B cell (primary cell): ENCODE measurements at regions not wholly inside any gene's neighbourhood (a gene's known extent, or its start where the extent isn't known, plus 50 kb on each side); places are given as distances from the start of the nearest gene placed in this dataset.

ENCODE experiments used
- ATAC-seq: fragments of 200-7000 bp; cut with Tn5 transposase; one replicate; pipeline ENCODE4 v1.10.0; 2021; ENCODE audit warnings: low read depth, mild to moderate bottlenecking, moderate number of reproducible peaks, moderate library complexity
- CTCF ChIA-PET: fragments of 350-600 bp; sonication (Branson Sonifier 250); formaldehyde crosslinking; loops from one replicate; lab custom pipeline; 2021; ENCODE audit warnings: antibody characterized with exemption, inconsistent platforms; lab: Charles Lee
- POLR2A ChIA-PET: fragments of 350-600 bp; sonication (Branson Sonifier 250); formaldehyde crosslinking; loops from one replicate; lab custom pipeline; 2021; ENCODE audit warnings: antibody characterized with exemption; lab: Charles Lee
- DNase-seq: peaks from one replicate; pipeline ENCODE4 v3.0.0; 2013
- H2AFZ ChIP-seq: 2 replicates; pipeline ENCODE4 v1.6.1; 2012; ENCODE audit warnings: mild to moderate bottlenecking, low read depth, low read length; ENCODE audit not compliant: insufficient read depth, poor library complexity, severe bottlenecking
- H3K27ac ChIP-seq, 2 donors: 1 replicate in 1 of 2; 2 replicates in 1 of 2; pipeline ENCODE4 v1.5.1; 2012 to 2013; ENCODE audit warnings: low read length in 2 of 2, mild to moderate bottlenecking in 2 of 2, moderate library complexity in 1 of 2
- H3K27me3 ChIP-seq, 4 experiments: fragments of 200-600 bp in 1 of 4; sonication (generic) in 1 of 4; replicated peaks in 1 of 4; 1 replicate in 2 of 4; 2 replicates in 2 of 4; pipeline versions ENCODE4 v1.6.1 to v1.7.0; 2013 to 2016; ENCODE audit warnings: low read length in 3 of 4, mild to moderate bottlenecking in 2 of 4, mixed read lengths in 1 of 4, moderate library complexity in 1 of 4; ENCODE audit not compliant: insufficient read depth in 4 of 4, control insufficient read depth in 3 of 4; ENCODE audit errors: control extremely low read depth in 1 of 4
- H3K36me3 ChIP-seq, 2 experiments: replicated peaks in 1 of 2; 1 replicate in 1 of 2; 2 replicates in 1 of 2; pipeline versions ENCODE4 v1.6.1 to v1.7.1; 2013; ENCODE audit warnings: low read length in 1 of 2; ENCODE audit not compliant: insufficient read depth in 2 of 2, control insufficient read depth in 1 of 2; ENCODE audit errors: control extremely low read depth in 1 of 2, extremely low read depth in 1 of 2
- H3K4me1 ChIP-seq, 2 donors: fragments of 200-600 bp in 1 of 2; sonication (generic) in 1 of 2; 1 replicate in 1 of 2; 2 replicates in 1 of 2; pipeline versions ENCODE4 v1.5.1 to v1.6.1; 2013 to 2017; ENCODE audit warnings: low read length in 2 of 2; ENCODE audit not compliant: control insufficient read depth in 2 of 2, insufficient read depth in 2 of 2
- H3K4me2 ChIP-seq: replicated peaks from 2 replicates; pipeline ENCODE3; 2012; ENCODE audit warnings: mild to moderate bottlenecking, low read depth, low read length; ENCODE audit not compliant: poor library complexity, severe bottlenecking
- H3K4me3 ChIP-seq, 5 experiments: fragments of 200-600 bp in 1 of 5; sonication (generic) in 1 of 5; 1 replicate in 3 of 5; 2 replicates in 2 of 5; pipeline versions ENCODE4 v1.5.1 to v1.7.0; 2011 to 2016; ENCODE audit warnings: low read length in 4 of 5, mild to moderate bottlenecking in 4 of 5, low read depth in 2 of 5, control low read depth in 1 of 5, moderate library complexity in 1 of 5; ENCODE audit not compliant: insufficient read depth in 1 of 5; ENCODE audit errors: control extremely low read depth in 1 of 5, extremely low read depth in 1 of 5
- H3K79me2 ChIP-seq: fragments of 200-600 bp; sonication (generic); one replicate; pipeline ENCODE4 v1.6.0; 2016; ENCODE audit warnings: low read length; ENCODE audit not compliant: control insufficient read depth, insufficient read depth
- H3K9ac ChIP-seq: fragments of 200-600 bp; sonication (generic); 2 replicates; pipeline ENCODE4 v1.6.1; 2017; ENCODE audit warnings: mild to moderate bottlenecking, low read length, moderate library complexity
- H3K9me3 ChIP-seq, 3 donors: one replicate each; pipeline versions ENCODE4 v1.6.1 to v1.7.1; 2013; ENCODE audit warnings: low read length in 2 of 3; ENCODE audit not compliant: control insufficient read depth in 2 of 3, insufficient read depth in 1 of 3; ENCODE audit errors: control extremely low read depth in 1 of 3
- H4K20me1 ChIP-seq: 2 replicates; pipeline ENCODE4 v1.6.0; 2012; ENCODE audit warnings: mild to moderate bottlenecking, low read length; ENCODE audit not compliant: insufficient read depth, control insufficient read depth, poor library complexity, severe bottlenecking
- H3K27ac Mint-ChIP-seq: one replicate; pipeline ENCODE4 v1.8.0; 2021; ENCODE audit warnings: mixed read lengths
- H3K27me3 Mint-ChIP-seq: one replicate; pipeline ENCODE4 v1.8.0; 2021; ENCODE audit warnings: mixed read lengths
- H3K4me1 Mint-ChIP-seq: one replicate; pipeline ENCODE4 v1.8.0; 2021; ENCODE audit warnings: mixed read lengths
- H3K4me3 Mint-ChIP-seq: one replicate; pipeline ENCODE4 v1.8.0; 2021; ENCODE audit warnings: mixed read lengths
- H3K9me3 Mint-ChIP-seq: one replicate; pipeline ENCODE4 v1.8.0; 2022; ENCODE audit warnings: mixed read lengths; ENCODE audit not compliant: insufficient read depth
- CTCF ChIP-seq: fragments of 200-600 bp; IDR thresholded peaks from one replicate; pipeline ENCODE4 v1.8.0; 2022; ENCODE audit warnings: antibody characterized with exemption, mild to moderate bottlenecking
- EZH2 ChIP-seq: IDR thresholded peaks from 2 replicates; pipeline ENCODE4 v1.6.1; 2012; ENCODE audit warnings: borderline replicate concordance, low read depth, mild to moderate bottlenecking, moderate library complexity, low read length; ENCODE audit not compliant: insufficient read depth, poor library complexity, severe bottlenecking
- WGBS: methylation state at CpG from one replicate; pipeline ENCODE4 v1.1.5; 2013; ENCODE audit warnings: missing lambda C conversion rate; ENCODE audit not compliant: insufficient coverage; 5-methylcytosine and 5-hydroxymethylcytosine counted together
- intact Hi-C: fragments of 100-400 bp; cut with micrococcal nuclease; formaldehyde crosslinking; loops from one replicate; pipeline ENCODE4 v1.10.0; 2022

- WGBS, result 100% methylated on average over 1 of the region's 3 CpGs
- H3K9me3 ChIP-seq, result peaks cover 0 to 7% (median 0%) of the 10 kb centered on the region in 3 donors
- Mint-ChIP-seq H3K27me3 (no peaks in the 10 kb centered on the region), H3K9me3 (peaks cover 3% of the 10 kb centered on the region), H3K27ac (no peak overlapping the region), H3K4me1 (no peaks in the 10 kb centered on the region), H3K4me3 (no peak overlapping the region)
- CTCF ChIA-PET, result no interaction called here
- no peaks in the 10 kb centered on the region for H3K79me2 ChIP-seq
- TF ChIP-seq CTCF, result no peak
- no peaks in the 10 kb centered on the region for H3K36me3 ChIP-seq
- no peak overlapping the region for H2AFZ ChIP-seq
- DNase-seq, result no peak
- ATAC-seq, result no peak
- intact Hi-C loops, result no loop called here
- POLR2A ChIA-PET, result no interaction called here
- H4K20me1 ChIP-seq, result no peaks in the 10 kb centered on the region
- H3K27ac ChIP-seq, result no peak overlapping the region
- no peaks in the 10 kb centered on the region for H3K27me3 ChIP-seq
- no peak overlapping the region for H3K4me2 ChIP-seq
- no peaks in the 10 kb centered on the region for H3K4me1 ChIP-seq
- no peak overlapping the region for H3K4me3 ChIP-seq
- no peak overlapping the region for H3K9ac ChIP-seq
These were observed 143.2 kb downstream of the SLITRK5 start for GRCh38 chr13:87814403-87814802.

- no peaks in the 10 kb centered on the region for H3K79me2 ChIP-seq
- H3K27ac ChIP-seq, result no peak overlapping the region
- no peaks in the 10 kb centered on the region for H3K4me1 ChIP-seq
- TF ChIP-seq EZH2 (no peak), CTCF (no peak)
- CTCF ChIA-PET, result no interaction called here
- ATAC-seq (no peak), DNase-seq (no peak)
- no peak overlapping the region for H3K4me3 ChIP-seq
- Mint-ChIP-seq H3K4me3 (no peak overlapping the region), H3K27ac (no peak overlapping the region), H3K27me3 (no peaks in the 10 kb centered on the region), H3K9me3 (no peaks in the 10 kb centered on the region), H3K4me1 (no peaks in the 10 kb centered on the region)
- no peak overlapping the region for H2AFZ ChIP-seq
- H3K9me3 ChIP-seq, result no peaks in the 10 kb centered on the region
- WGBS, result no CpG with 5 or more reads among the region's 1 CpG
- H3K4me2 ChIP-seq, result no peak overlapping the region
- H4K20me1 ChIP-seq, result no peaks in the 10 kb centered on the region
- H3K9ac ChIP-seq, result no peak overlapping the region
- intact Hi-C loops, result no loop called here
- H3K36me3 ChIP-seq, result no peaks in the 10 kb centered on the region
- no peaks in the 10 kb centered on the region for H3K27me3 ChIP-seq
- POLR2A ChIA-PET, result no interaction called here
These were observed 149.1 kb downstream of the SLITRK5 start for GRCh38 chr13:87820241-87820640.
